ENCODE measurements at regions not wholly inside any gene's neighbourhood (a gene's known extent, or its start where the extent isn't known, plus 50 kb on each side); places are given as distances from the start of the nearest gene placed in this dataset.

- TF ChIP-seq YY1 (IDR thresholded peaks at IDR 0.05; ENCODE audit: insufficient read depth, insufficient read length) (no peak), SUZ12 (IDR thresholded peaks at IDR 0.05; ENCODE audit: extremely low read depth, insufficient read depth, insufficient read length) (no peak), ZNF274 (IDR thresholded peaks at IDR 0.05; ENCODE audit: low read depth, low read length) (no peak)
Observed at GRCh38 chr9:84179531-84179930, 161.0 kb downstream of the SLC28A3 start.
